ENCODE measurements at regions not wholly inside any gene's neighbourhood (a gene's known extent, or its start where the extent isn't known, plus 50 kb on each side); places are given as distances from the start of the nearest gene placed in this dataset.

- H3K36me3 Mint-ChIP-seq (ENCODE audit: low read depth): no peaks in the 10 kb centered on the region
- POLR2A ChIA-PET: no interaction called here
Observed at GRCh38 chr1:30192969-30193630, 530.3 kb downstream of the MATN1 start.

GRCh38 chr1:30191154-30191702 lies 532.2 kb downstream of the MATN1 start:
- POLR2A ChIA-PET: no interaction called here
- no peaks in the 10 kb centered on the region for H3K27me3 Mint-ChIP-seq
- CTCF ChIA-PET: interaction anchor here (1.2 kb wide), 1 partner anchor 9 kb away, joined by 4 read pairs; no protein-coding TSS in a partner anchor
- peak overlapping the region; percentile 71 for H3K27ac Mint-ChIP-seq
- peak; percentile 36 for DNase-seq
- no peaks in the 10 kb centered on the region for H3K36me3 Mint-ChIP-seq (ENCODE audit: low read depth)
- H3K9me3 Mint-ChIP-seq: peaks cover 2% of the 10 kb centered on the region
- peaks cover 24% of the 10 kb centered on the region for H3K4me1 Mint-ChIP-seq
- no peak overlapping the region for H3K4me3 Mint-ChIP-seq

More at GRCh38 chr1:30192969-30193630, 530.3 kb downstream of the MATN1 start:
- H3K4me1 Mint-ChIP-seq: peaks cover 24% of the 10 kb centered on the region
- CTCF ChIA-PET: no interaction called here
- H3K27me3 Mint-ChIP-seq: no peaks in the 10 kb centered on the region
- peaks cover 2% of the 10 kb centered on the region for H3K9me3 Mint-ChIP-seq
- no peak for DNase-seq
- no peak overlapping the region for H3K4me3 Mint-ChIP-seq
- H3K27ac Mint-ChIP-seq: peak overlapping the region; percentile 75

- H3K27me3 Mint-ChIP-seq: no peaks in the 10 kb centered on the region
- H3K9me3 Mint-ChIP-seq: peaks cover 2% of the 10 kb centered on the region
- no peaks in the 10 kb centered on the region for H3K36me3 Mint-ChIP-seq (ENCODE audit: low read depth)
- ChIA-PET POLR2A (no interaction called here), CTCF (interaction anchor here (1.1 to 1.2 kb wide), 2 partner anchors 9 to 15 kb away, joined by 3 to 4 read pairs; no protein-coding TSS in a partner anchor)
- DNase-seq: no peak
- no peak overlapping the region for H3K4me3 Mint-ChIP-seq
- peaks cover 24% of the 10 kb centered on the region for H3K4me1 Mint-ChIP-seq
- H3K27ac Mint-ChIP-seq: peak overlapping the region; percentile 71
Observed at GRCh38 chr1:30190511-30191153, 532.8 kb downstream of the MATN1 start.

GRCh38 chr1:30189818-30190500 lies 533.4 kb downstream of the MATN1 start:
- CTCF ChIA-PET: interaction anchor here (1.1 kb wide), 1 partner anchor 16 kb away, joined by 3 read pairs; no protein-coding TSS in a partner anchor
- H3K36me3 Mint-ChIP-seq (ENCODE audit: low read depth): no peaks in the 10 kb centered on the region
- peak overlapping the region; percentile 71 for H3K27ac Mint-ChIP-seq
- no peak overlapping the region for H3K4me3 Mint-ChIP-seq
- peaks cover 24% of the 10 kb centered on the region for H3K4me1 Mint-ChIP-seq
- H3K27me3 Mint-ChIP-seq: no peaks in the 10 kb centered on the region
- POLR2A ChIA-PET: no interaction called here
- no peak for DNase-seq
- peaks cover 2% of the 10 kb centered on the region for H3K9me3 Mint-ChIP-seq

GRCh38 chr1:30188999-30189398 lies 534.4 kb downstream of the MATN1 start:
- Mint-ChIP-seq H3K36me3 (ENCODE audit: low read depth) (no peaks in the 10 kb centered on the region), H3K4me3 (no peak overlapping the region), H3K9me3 (peaks cover 2% of the 10 kb centered on the region), H3K27me3 (no peaks in the 10 kb centered on the region), H3K4me1 (peaks cover 24% of the 10 kb centered on the region), H3K27ac (no peak overlapping the region)
- CTCF ChIA-PET: no interaction called here
- POLR2A ChIA-PET: no interaction called here
- DNase-seq: no peak

GRCh38 chr1:30188329-30188728 lies 535.1 kb downstream of the MATN1 start:
- H3K4me3 Mint-ChIP-seq: no peak overlapping the region
- no peak for DNase-seq
- H3K4me1 Mint-ChIP-seq: peaks cover 23% of the 10 kb centered on the region

GRCh38 chr1:30187413-30188023 lies 535.9 kb downstream of the MATN1 start:
- Mint-ChIP-seq H3K9me3 (no peaks in the 10 kb centered on the region), H3K27me3 (no peaks in the 10 kb centered on the region), H3K4me3 (no peak overlapping the region), H3K4me1 (peaks cover 15% of the 10 kb centered on the region), H3K36me3 (ENCODE audit: low read depth) (no peaks in the 10 kb centered on the region), H3K27ac (no peak overlapping the region)
- ChIA-PET POLR2A (no interaction called here), CTCF (no interaction called here)
- no peak for DNase-seq

More at GRCh38 chr1:30188329-30188728, 535.1 kb downstream of the MATN1 start:
- Mint-ChIP-seq H3K27me3 (no peaks in the 10 kb centered on the region), H3K27ac (no peak overlapping the region), H3K36me3 (ENCODE audit: low read depth) (no peaks in the 10 kb centered on the region), H3K9me3 (peaks cover 2% of the 10 kb centered on the region)
- CTCF ChIA-PET: no interaction called here
- POLR2A ChIA-PET: no interaction called here

- no peak overlapping the region for H3K27ac Mint-ChIP-seq
- CTCF ChIA-PET: no interaction called here
- peaks cover 11% of the 10 kb centered on the region for H3K4me1 Mint-ChIP-seq
- POLR2A ChIA-PET: no interaction called here
- no peaks in the 10 kb centered on the region for H3K27me3 Mint-ChIP-seq
- H3K9me3 Mint-ChIP-seq: no peaks in the 10 kb centered on the region
- H3K4me3 Mint-ChIP-seq: no peak overlapping the region
- H3K36me3 Mint-ChIP-seq (ENCODE audit: low read depth): no peaks in the 10 kb centered on the region
- no peak for DNase-seq
Observed at GRCh38 chr1:30186586-30186985, 536.8 kb downstream of the MATN1 start.

GRCh38 chr1:30185809-30186208 lies 537.6 kb downstream of the MATN1 start:
- peaks cover 5% of the 10 kb centered on the region for H3K4me1 Mint-ChIP-seq
- ChIA-PET POLR2A (no interaction called here), CTCF (no interaction called here)
- H3K9me3 Mint-ChIP-seq: no peaks in the 10 kb centered on the region
- H3K27ac Mint-ChIP-seq: no peak overlapping the region
- H3K36me3 Mint-ChIP-seq (ENCODE audit: low read depth): no peaks in the 10 kb centered on the region
- no peak overlapping the region for H3K4me3 Mint-ChIP-seq
- no peaks in the 10 kb centered on the region for H3K27me3 Mint-ChIP-seq
- no peak for DNase-seq

- ChIA-PET POLR2A (no interaction called here), CTCF (no interaction called here)
- Mint-ChIP-seq H3K4me1 (no peaks in the 10 kb centered on the region), H3K4me3 (no peak overlapping the region), H3K9me3 (no peaks in the 10 kb centered on the region), H3K27me3 (no peaks in the 10 kb centered on the region), H3K27ac (no peak overlapping the region), H3K36me3 (ENCODE audit: low read depth) (no peaks in the 10 kb centered on the region)
- no peak for DNase-seq
Observed at GRCh38 chr1:30185313-30185712, 538.1 kb downstream of the MATN1 start.

GRCh38 chr1:30184393-30185141 lies 538.8 kb downstream of the MATN1 start:
- no peak overlapping the region for H3K27ac Mint-ChIP-seq
- POLR2A ChIA-PET: no interaction called here

GRCh38 chr1:30183895-30184294 lies 539.5 kb downstream of the MATN1 start:
- Mint-ChIP-seq H3K9me3 (no peaks in the 10 kb centered on the region), H3K36me3 (ENCODE audit: low read depth) (no peaks in the 10 kb centered on the region), H3K4me3 (no peak overlapping the region), H3K27me3 (peaks cover 1% of the 10 kb centered on the region), H3K27ac (no peak overlapping the region), H3K4me1 (no peaks in the 10 kb centered on the region)
- CTCF ChIA-PET: no interaction called here
- POLR2A ChIA-PET: no interaction called here
- DNase-seq: no peak

More at GRCh38 chr1:30184393-30185141, 538.8 kb downstream of the MATN1 start:
- DNase-seq: no peak
- Mint-ChIP-seq H3K4me1 (no peaks in the 10 kb centered on the region), H3K36me3 (ENCODE audit: low read depth) (no peaks in the 10 kb centered on the region), H3K27me3 (peaks cover 1% of the 10 kb centered on the region), H3K9me3 (no peaks in the 10 kb centered on the region), H3K4me3 (no peak overlapping the region)
- CTCF ChIA-PET: no interaction called here
